ENCODE measurements at regions not wholly inside any gene's neighbourhood (a gene's known extent, or its start where the extent isn't known, plus 50 kb on each side); places are given as distances from the start of the nearest gene placed in this dataset.
"Not testable (repeated sequence)": the region's sequence is repeated elsewhere in the genome, so short reads cannot be mapped to it uniquely, and the experiment has no call there.

- not testable (repeated sequence) for DNase-seq (ENCODE audit: insufficient read length, low spot score); FAIRE-seq
Observed at GRCh38 chr9:85792057-85792456, 50.3 kb upstream of the AGTPBP1 start.

GRCh38 chr9:85802978-85803695 lies 61.4 kb upstream of the AGTPBP1 start:
- FAIRE-seq; DNase-seq (ENCODE audit: insufficient read length, low spot score): not testable (repeated sequence)

GRCh38 chr9:85804847-85805133 lies 63.0 kb upstream of the AGTPBP1 start:
- not testable (repeated sequence) for DNase-seq (ENCODE audit: insufficient read length, low spot score)
- peak; percentile 54 for FAIRE-seq

- not testable (repeated sequence) for FAIRE-seq
- DNase-seq (ENCODE audit: insufficient read length, low spot score): peak; percentile 31
Observed at GRCh38 chr9:85805134-85806005, 63.6 kb upstream of the AGTPBP1 start.

- not testable (repeated sequence) for DNase-seq (ENCODE audit: insufficient read length, low spot score)
Observed at GRCh38 chr9:85808329-85808728, 66.6 kb upstream of the AGTPBP1 start.

GRCh38 chr9:85813388-85813787 lies 71.6 kb upstream of the AGTPBP1 start:
- peak; percentile 53 for FAIRE-seq
- DNase-seq (ENCODE audit: insufficient read length, low spot score): not testable (repeated sequence)

More at GRCh38 chr9:85808329-85808728, 66.6 kb upstream of the AGTPBP1 start:
- not testable (repeated sequence) for FAIRE-seq

GRCh38 chr9:85814800-85815199 lies 73.0 kb upstream of the AGTPBP1 start:
- FAIRE-seq: not testable (repeated sequence)

GRCh38 chr9:85818971-85819370 lies 77.2 kb upstream of the AGTPBP1 start:
- not testable (repeated sequence) for DNase-seq (ENCODE audit: insufficient read length, low spot score)

More at GRCh38 chr9:85814800-85815199, 73.0 kb upstream of the AGTPBP1 start:
- not testable (repeated sequence) for DNase-seq (ENCODE audit: insufficient read length, low spot score)

GRCh38 chr9:85820598-85820997 lies 78.8 kb upstream of the AGTPBP1 start:
- FAIRE-seq; DNase-seq (ENCODE audit: insufficient read length, low spot score): not testable (repeated sequence)

More at GRCh38 chr9:85818971-85819370, 77.2 kb upstream of the AGTPBP1 start:
- peak; percentile 100 for FAIRE-seq

GRCh38 chr9:85824949-85825348 lies 83.2 kb upstream of the AGTPBP1 start:
- FAIRE-seq; DNase-seq (ENCODE audit: insufficient read length, low spot score): not testable (repeated sequence)

- DNase-seq (ENCODE audit: insufficient read length, low spot score); FAIRE-seq: not testable (repeated sequence)
Observed at GRCh38 chr9:85834591-85834990, 92.8 kb upstream of the AGTPBP1 start.

- not testable (repeated sequence) for FAIRE-seq; DNase-seq (ENCODE audit: insufficient read length, low spot score)
Observed at GRCh38 chr9:85843949-85844348, 97.0 kb upstream of the NAA35 start.

GRCh38 chr9:85847782-85848181 lies 93.2 kb upstream of the NAA35 start:
- FAIRE-seq; DNase-seq (ENCODE audit: insufficient read length, low spot score): not testable (repeated sequence)

- FAIRE-seq: no peak
Observed at GRCh38 chr9:85858056-85858750, 82.7 kb upstream of the NAA35 start.

GRCh38 chr9:85859765-85860164 lies 81.2 kb upstream of the NAA35 start:
- FAIRE-seq (no peak), DNase-seq (ENCODE audit: insufficient read length, low spot score) (no peak)

More at GRCh38 chr9:85858056-85858750, 82.7 kb upstream of the NAA35 start:
- DNase-seq (ENCODE audit: insufficient read length, low spot score): no peak

GRCh38 chr9:85861882-85862281 lies 79.1 kb upstream of the NAA35 start:
- FAIRE-seq; DNase-seq (ENCODE audit: insufficient read length, low spot score): not testable (repeated sequence)

GRCh38 chr9:85863875-85864274 lies 77.1 kb upstream of the NAA35 start:
- DNase-seq (ENCODE audit: insufficient read length, low spot score): no peak
- FAIRE-seq: no peak

GRCh38 chr9:85871008-85871407 lies 69.9 kb upstream of the NAA35 start:
- FAIRE-seq (no peak), DNase-seq (ENCODE audit: insufficient read length, low spot score) (no peak)

- not testable (repeated sequence) for DNase-seq (ENCODE audit: insufficient read length, low spot score); FAIRE-seq
Observed at GRCh38 chr9:85871683-85872082, 69.3 kb upstream of the NAA35 start.

GRCh38 chr9:85872463-85872862 lies 68.5 kb upstream of the NAA35 start:
- DNase-seq (ENCODE audit: insufficient read length, low spot score) (no peak), FAIRE-seq (no peak)

GRCh38 chr9:85876628-85877027 lies 64.3 kb upstream of the NAA35 start:
- no peak for FAIRE-seq
- no peak for DNase-seq (ENCODE audit: insufficient read length, low spot score)

Data from GM19239 (cell line).